Prostate gland (tissue), 2 donors: ENCODE measurements at regions not wholly inside any gene's neighbourhood (a gene's known extent, or its start where the extent isn't known, plus 50 kb on each side); places are given as distances from the start of the nearest gene placed in this dataset.

Source experiments
- DNase-seq: peaks from one replicate; pipeline ENCODE4 v3.0.0-alpha.2; 2019; ENCODE audit warnings: low spot score
- H3K27ac ChIP-seq, 2 donors: fragments of 200-600 bp; sonication (generic); 2 replicates each; pipeline ENCODE4 v1.5.1; 2017 to 2019
- H3K27me3 ChIP-seq: fragments of 200-600 bp; sonication (generic); replicated peaks from 2 replicates; pipeline ENCODE4 v1.5.1; 2019; ENCODE audit not compliant: insufficient read depth
- H3K36me3 ChIP-seq, 2 donors: fragments of 200-600 bp; sonication (generic); 1 replicate in 1 of 2; 2 replicates in 1 of 2; pipeline versions ENCODE4 v1.5.1 to v1.8.1; 2017 to 2019
- H3K4me1 ChIP-seq: fragments of 200-600 bp; sonication (generic); replicated peaks from 2 replicates; pipeline ENCODE4 v1.5.1; 2019
- H3K4me3 ChIP-seq, 2 donors: fragments of 200-600 bp; sonication (generic); 2 replicates each; pipeline ENCODE4 v1.5.1; 2017 to 2019
- H3K9me3 ChIP-seq: fragments of 200-600 bp; sonication (generic); 2 replicates; pipeline ENCODE4 v1.5.1; 2017
- POLR2A ChIP-seq: fragments of 450-650 bp; IDR thresholded peaks from one replicate; pipeline ENCODE4 v1.6.1; 2016; ENCODE audit warnings: antibody characterized with exemption, mild to moderate bottlenecking
- POLR2AphosphoS5 ChIP-seq: sonication (generic); formaldehyde crosslinking; IDR thresholded peaks from one replicate; pipeline ENCODE4 v1.6.1; 2017; ENCODE audit warnings: antibody characterized with exemption
- WGBS: methylation state at CpG from one replicate; pipeline ENCODE4 v1.1.5; 2018; 5-methylcytosine and 5-hydroxymethylcytosine counted together
- intact Hi-C: fragments of 100-400 bp; cut with DNase I; formaldehyde crosslinking; loops from one replicate; pipeline ENCODE4 v1.14.2; 2022
- TF ChIP-seq, protein P1 (sequence below), 4 experiments: fragments of 200-600 bp in 2 of 4; fragments of 450-650 bp in 2 of 4; sonication (generic) in 2 of 4; IDR thresholded peaks; 1 replicate in 3 of 4; 2 replicates in 1 of 4; pipeline ENCODE4 v1.5.1; 2016 to 2019; ENCODE audit warnings: antibody characterized with exemption in 4 of 4, mild to moderate bottlenecking in 2 of 4, moderate library complexity in 2 of 4

DNA sequence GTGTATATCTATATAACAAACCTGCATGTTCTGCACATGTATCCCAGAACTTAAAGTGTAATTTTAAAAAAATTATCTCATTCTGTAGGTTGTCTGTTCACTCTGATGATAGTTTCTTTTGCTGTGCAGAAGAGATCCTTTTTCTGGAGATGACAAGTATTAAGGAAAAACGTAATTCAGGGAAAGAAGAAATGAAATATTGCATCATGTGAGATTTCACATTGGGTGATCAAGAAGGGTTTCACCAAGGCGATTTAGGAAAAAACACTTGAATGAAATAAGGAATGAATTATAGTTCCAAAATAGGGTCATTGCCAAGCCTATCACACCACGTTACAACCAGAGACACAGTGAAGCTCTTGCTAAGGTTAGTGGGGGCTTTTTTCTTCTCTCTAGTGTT, 227.9 kb downstream of the HNRNPD start:
- Histone ChIP-seq H3K27ac (no peak overlapping the region), H3K27me3 (no peaks in the 10 kb centered on the region), H3K4me3 (no peak overlapping the region), H3K4me1 (no peaks in the 10 kb centered on the region), H3K36me3 (no peaks in the 10 kb centered on the region), H3K9me3 (no peaks in the 10 kb centered on the region)
- TF ChIP-seq POLR2AphosphoS5 (no peak), POLR2A (no peak)
- TF ChIP-seq, protein P1, sequence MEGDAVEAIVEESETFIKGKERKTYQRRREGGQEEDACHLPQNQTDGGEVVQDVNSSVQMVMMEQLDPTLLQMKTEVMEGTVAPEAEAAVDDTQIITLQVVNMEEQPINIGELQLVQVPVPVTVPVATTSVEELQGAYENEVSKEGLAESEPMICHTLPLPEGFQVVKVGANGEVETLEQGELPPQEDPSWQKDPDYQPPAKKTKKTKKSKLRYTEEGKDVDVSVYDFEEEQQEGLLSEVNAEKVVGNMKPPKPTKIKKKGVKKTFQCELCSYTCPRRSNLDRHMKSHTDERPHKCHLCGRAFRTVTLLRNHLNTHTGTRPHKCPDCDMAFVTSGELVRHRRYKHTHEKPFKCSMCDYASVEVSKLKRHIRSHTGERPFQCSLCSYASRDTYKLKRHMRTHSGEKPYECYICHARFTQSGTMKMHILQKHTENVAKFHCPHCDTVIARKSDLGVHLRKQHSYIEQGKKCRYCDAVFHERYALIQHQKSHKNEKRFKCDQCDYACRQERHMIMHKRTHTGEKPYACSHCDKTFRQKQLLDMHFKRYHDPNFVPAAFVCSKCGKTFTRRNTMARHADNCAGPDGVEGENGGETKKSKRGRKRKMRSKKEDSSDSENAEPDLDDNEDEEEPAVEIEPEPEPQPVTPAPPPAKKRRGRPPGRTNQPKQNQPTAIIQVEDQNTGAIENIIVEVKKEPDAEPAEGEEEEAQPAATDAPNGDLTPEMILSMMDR (IDR thresholded peaks at IDR 0.05), result no peak
- 78% methylated on average over 3 of the region's 3 CpGs for WGBS
- no peak for DNase-seq
- intact Hi-C loops, result no loop called here

DNA sequence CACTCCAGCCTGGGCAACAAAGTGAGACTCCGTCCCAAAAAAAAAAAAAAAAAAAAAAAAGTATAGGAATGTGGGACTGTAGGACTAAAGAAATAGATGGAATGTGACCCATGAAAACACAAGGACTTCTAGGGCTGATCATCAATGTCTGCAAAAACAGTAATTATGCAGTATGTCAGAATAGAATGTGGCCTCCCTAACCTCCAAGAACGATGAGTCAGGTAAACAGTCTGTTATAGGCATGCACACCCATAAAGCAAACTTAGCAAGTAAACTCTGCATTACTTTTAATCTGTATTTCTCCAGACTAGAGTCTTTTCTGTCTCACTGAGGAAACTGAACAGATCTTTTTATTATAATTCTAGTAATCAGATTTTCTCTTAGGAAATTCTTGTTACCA, 233.4 kb downstream of the HNRNPD start:
- intact Hi-C loops, result no loop called here
- Histone ChIP-seq H3K9me3 (no peaks in the 10 kb centered on the region), H3K36me3 (no peaks in the 10 kb centered on the region), H3K27me3 (no peaks in the 10 kb centered on the region), H3K4me3 (no peak overlapping the region), H3K4me1 (no peaks in the 10 kb centered on the region), H3K27ac (no peak overlapping the region)
- WGBS, result 59% methylated on average over 2 of the region's 2 CpGs
- DNase-seq, result no peak
- TF ChIP-seq, protein P1 (IDR thresholded peaks at IDR 0.05), result no peak
- TF ChIP-seq POLR2AphosphoS5, result no peak
- no peak for TF ChIP-seq POLR2A

DNA sequence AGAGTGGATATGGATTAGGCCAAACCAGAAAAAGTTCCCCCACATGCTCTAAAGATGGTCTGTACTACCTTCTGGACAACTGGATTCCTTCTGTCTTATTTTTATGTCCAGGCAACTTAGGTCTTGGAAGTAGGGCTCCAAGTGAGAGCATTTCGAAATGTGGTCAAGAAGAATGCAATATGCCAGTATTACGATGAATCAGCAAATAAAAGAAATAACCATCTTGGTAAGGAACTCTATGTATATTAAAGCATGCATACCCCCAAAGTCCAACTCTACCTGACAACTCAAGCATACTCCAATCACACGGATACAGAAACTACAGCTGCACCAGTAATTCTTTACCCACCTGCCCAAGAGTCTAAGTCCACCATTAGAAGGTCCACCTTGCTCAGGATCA, 234.5 kb downstream of the HNRNPD start:
- TF ChIP-seq POLR2AphosphoS5, result no peak
- TF ChIP-seq, protein P1 (IDR thresholded peaks at IDR 0.05), result no peak
- TF ChIP-seq POLR2A, result no peak
- no peaks in the 10 kb centered on the region for H3K27me3 ChIP-seq
- no peak for DNase-seq
- no peaks in the 10 kb centered on the region for H3K4me1 ChIP-seq
- H3K27ac ChIP-seq, result no peak overlapping the region
- intact Hi-C loops, result no loop called here
- 91% methylated on average over 3 of the region's 3 CpGs for WGBS
- no peaks in the 10 kb centered on the region for H3K36me3 ChIP-seq
- no peaks in the 10 kb centered on the region for H3K9me3 ChIP-seq
- no peak overlapping the region for H3K4me3 ChIP-seq

DNA sequence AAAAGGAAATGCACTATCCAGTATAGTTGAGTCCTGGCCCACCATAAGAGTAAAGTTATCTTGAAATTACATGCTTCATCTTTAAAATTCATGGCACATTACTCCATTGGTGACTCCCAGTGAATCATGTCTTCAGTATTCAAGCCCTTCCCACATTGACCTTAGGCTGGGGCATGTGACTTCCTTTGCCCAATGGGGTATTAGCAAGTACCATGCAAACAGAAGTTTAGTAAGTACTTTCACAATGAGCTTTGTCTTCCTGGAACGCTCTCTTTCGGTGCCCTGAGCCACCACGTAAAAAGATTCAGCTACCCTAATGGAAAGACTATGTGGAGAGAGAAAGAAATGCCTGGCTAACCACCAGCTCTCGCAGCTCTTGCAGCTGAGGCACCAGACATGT, 235.4 kb downstream of the HNRNPD start:
- no peak for DNase-seq
- TF ChIP-seq POLR2A, result no peak
- no peak for TF ChIP-seq POLR2AphosphoS5
- TF ChIP-seq, protein P1 (IDR thresholded peaks at IDR 0.05), result no peak
- intact Hi-C loops, result no loop called here
- WGBS, result 66% methylated on average over 4 of the region's 4 CpGs
- no peaks in the 10 kb centered on the region for H3K9me3 ChIP-seq
- H3K4me3 ChIP-seq, result no peak overlapping the region
- no peaks in the 10 kb centered on the region for H3K27me3 ChIP-seq
- no peaks in the 10 kb centered on the region for H3K4me1 ChIP-seq
- H3K36me3 ChIP-seq, result no peaks in the 10 kb centered on the region
- H3K27ac ChIP-seq, result no peak overlapping the region

DNA sequence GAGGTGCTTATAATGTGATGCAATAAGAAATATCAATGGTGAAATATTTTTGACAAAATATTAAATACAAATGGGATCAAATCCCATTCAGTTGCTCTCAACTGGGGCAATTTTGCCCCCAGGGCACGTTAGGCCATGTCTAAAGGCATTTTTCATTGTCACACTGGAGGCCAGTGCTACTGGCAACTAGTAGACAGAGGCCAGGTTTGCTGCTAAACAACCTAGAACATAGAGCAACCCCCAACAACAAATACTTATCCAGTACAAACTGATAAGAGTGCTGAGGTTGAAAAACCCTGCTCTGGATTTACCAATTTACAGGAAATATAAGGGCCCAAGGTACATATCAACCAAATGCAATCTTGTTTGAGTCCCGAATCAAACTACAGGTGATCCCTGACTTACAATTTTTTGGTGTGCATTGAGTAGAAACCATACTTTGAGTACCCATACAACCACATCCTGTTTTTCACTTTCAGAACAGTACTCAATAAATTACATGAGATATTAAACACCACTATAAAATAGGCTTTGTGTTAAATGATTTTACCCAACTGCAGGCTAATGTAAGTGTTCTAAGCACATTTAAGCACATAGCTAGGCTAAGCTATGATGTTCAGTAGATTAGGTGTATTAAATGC, 237.5 kb downstream of the HNRNPD start:
- WGBS, result 75% methylated on average over 2 of the region's 2 CpGs
- TF ChIP-seq, protein P1 (IDR thresholded peaks at IDR 0.05), result no peak
- TF ChIP-seq POLR2AphosphoS5 (no peak), POLR2A (no peak)
- Histone ChIP-seq H3K4me3 (no peak overlapping the region), H3K27me3 (no peaks in the 10 kb centered on the region), H3K9me3 (no peaks in the 10 kb centered on the region), H3K4me1 (no peaks in the 10 kb centered on the region), H3K27ac (no peak overlapping the region), H3K36me3 (no peaks in the 10 kb centered on the region)
- no peak for DNase-seq
- intact Hi-C loops, result no loop called here
